Type B pancreatic cell (in vitro differentiated cells): ENCODE measurements at regions not wholly inside any gene's neighbourhood (a gene's known extent, or its start where the extent isn't known, plus 50 kb on each side); places are given as distances from the start of the nearest gene placed in this dataset.

Source experiments
- DNase-seq: peaks from one replicate; pipeline ENCODE4 v3.0.0; 2021; ENCODE audit warnings: mixed read lengths; ENCODE audit not compliant: unreplicated experiment; ENCODE audit errors: extremely low spot score
- H3K27ac Mint-ChIP-seq: 2 replicates; pipeline ENCODE4 v1.8.0; 2021; ENCODE audit warnings: mild to moderate bottlenecking, mixed read lengths
- H3K27me3 Mint-ChIP-seq: 2 replicates; pipeline ENCODE4 v1.8.0; 2021; ENCODE audit warnings: mixed read lengths
- H3K36me3 Mint-ChIP-seq: 2 replicates; pipeline ENCODE4 v1.8.0; 2021; ENCODE audit warnings: mixed read lengths
- H3K4me1 Mint-ChIP-seq: one replicate; pipeline ENCODE4 v1.8.0; 2021; ENCODE audit warnings: mixed read lengths; ENCODE audit not compliant: unreplicated experiment
- H3K4me3 Mint-ChIP-seq: 2 replicates; pipeline ENCODE4 v1.8.0; 2021; ENCODE audit warnings: mild to moderate bottlenecking, mixed read lengths
- H3K9me3 Mint-ChIP-seq: 2 replicates; pipeline ENCODE4 v1.8.0; 2021; ENCODE audit warnings: mixed read lengths
- CTCF ChIP-seq: fragments of 200-600 bp; sonication (generic); conservative IDR thresholded peaks from 2 replicates; pipeline ENCODE4 v1.5.0; 2021; ENCODE audit warnings: antibody characterized with exemption, mild to moderate bottlenecking

GRCh38 chr4:175048906-175049305, 130.7 kb downstream of the ADAM29 start:
- Mint-ChIP-seq H3K4me1 (no peaks in the 10 kb centered on the region), H3K9me3 (no peaks in the 10 kb centered on the region), H3K27me3 (no peaks in the 10 kb centered on the region), H3K27ac (no peak overlapping the region), H3K36me3 (no peaks in the 10 kb centered on the region), H3K4me3 (no peak overlapping the region)
- TF ChIP-seq CTCF, result no peak
- DNase-seq, result no peak

- H3K36me3 Mint-ChIP-seq, result no peaks in the 10 kb centered on the region
- no peaks in the 10 kb centered on the region for H3K4me1 Mint-ChIP-seq
- TF ChIP-seq CTCF, result no peak
- no peak for DNase-seq
- H3K27me3 Mint-ChIP-seq, result no peaks in the 10 kb centered on the region
- no peak overlapping the region for H3K27ac Mint-ChIP-seq
- no peak overlapping the region for H3K4me3 Mint-ChIP-seq
- H3K9me3 Mint-ChIP-seq, result no peaks in the 10 kb centered on the region
Measured at GRCh38 chr4:175051974-175052373, 133.8 kb downstream of the ADAM29 start.

GRCh38 chr4:175054980-175055379, 136.8 kb downstream of the ADAM29 start:
- no peaks in the 10 kb centered on the region for H3K9me3 Mint-ChIP-seq

GRCh38 chr4:175062183-175062592, 144.0 kb downstream of the ADAM29 start:
- no peak for DNase-seq
- H3K4me1 Mint-ChIP-seq, result no peaks in the 10 kb centered on the region
- no peaks in the 10 kb centered on the region for H3K27me3 Mint-ChIP-seq
- H3K27ac Mint-ChIP-seq, result no peak overlapping the region
- no peaks in the 10 kb centered on the region for H3K36me3 Mint-ChIP-seq
- no peak for TF ChIP-seq CTCF
- no peaks in the 10 kb centered on the region for H3K9me3 Mint-ChIP-seq
- no peak overlapping the region for H3K4me3 Mint-ChIP-seq

More at GRCh38 chr4:175054980-175055379, 136.8 kb downstream of the ADAM29 start:
- no peak for DNase-seq
- Mint-ChIP-seq H3K4me1 (no peaks in the 10 kb centered on the region), H3K36me3 (no peaks in the 10 kb centered on the region), H3K27me3 (no peaks in the 10 kb centered on the region), H3K27ac (no peak overlapping the region), H3K4me3 (no peak overlapping the region)
- no peak for TF ChIP-seq CTCF

GRCh38 chr4:175065228-175065627, 147.1 kb downstream of the ADAM29 start:
- Mint-ChIP-seq H3K36me3 (no peaks in the 10 kb centered on the region), H3K4me3 (no peak overlapping the region), H3K4me1 (no peaks in the 10 kb centered on the region), H3K27me3 (no peaks in the 10 kb centered on the region), H3K9me3 (no peaks in the 10 kb centered on the region), H3K27ac (no peak overlapping the region)
- no peak for DNase-seq
- no peak for TF ChIP-seq CTCF
